ENCODE measurements at regions not wholly inside any gene's neighbourhood (a gene's known extent, or its start where the extent isn't known, plus 50 kb on each side); places are given as distances from the start of the nearest gene placed in this dataset.

GRCh38 chr1:221089803-221090202 is 210.6 kb downstream of the HLX start:
- peak overlapping the region; percentile 16 for H3K4me2 ChIP-seq (ENCODE audit: extremely low read depth, insufficient read depth, low read length)
- no peak for TF ChIP-seq EZH2 (IDR thresholded peaks at IDR 0.05; ENCODE audit: low read length, missing control alignments)
- no peak for TF ChIP-seq CTCF (conservative IDR thresholded peaks at IDR 0.05 in 1 of 2, IDR thresholded peaks at IDR 0.05 in 1 of 2; ENCODE audit: low read depth in 1 of 2, low read length in 2 of 2)
- H3K27ac ChIP-seq (ENCODE audit: insufficient read depth, low read length) = peak overlapping the region; percentile 33
- no peaks in the 10 kb centered on the region for H3K27me3 ChIP-seq (ENCODE audit: control insufficient read depth, insufficient read depth, low read length)
- H3K4me1 ChIP-seq (ENCODE audit: control insufficient read depth, extremely low read depth, insufficient read depth, low read length) = peaks cover 19% of the 10 kb centered on the region
- H3K79me2 ChIP-seq (ENCODE audit: control insufficient read depth, insufficient read depth, low read length) = no peaks in the 10 kb centered on the region
- H3K9ac ChIP-seq (ENCODE audit: insufficient read depth, low read length) = no peak overlapping the region
- no peaks in the 10 kb centered on the region for H3K9me3 ChIP-seq (ENCODE audit: control insufficient read depth, insufficient read depth, low read depth, low read length)
- no peak overlapping the region for H3K4me3 ChIP-seq (replicated peaks in 1 of 4; ENCODE audit: control extremely low read depth in 1 of 4, insufficient read depth in 1 of 4, low read depth in 3 of 4, low read length in 4 of 4)
- DNase-seq (ENCODE audit: low read depth in 2 of 2) = no peak
- H4K20me1 ChIP-seq (ENCODE audit: control insufficient read depth, extremely low read depth, insufficient read depth, low read length) = no peaks in the 10 kb centered on the region
- H2AFZ ChIP-seq (ENCODE audit: low read length) = no peak overlapping the region
- no peaks in the 10 kb centered on the region for H3K36me3 ChIP-seq (ENCODE audit: control insufficient read depth, insufficient read depth, low read length)

GRCh38 chr1:221093903-221094791 is 214.9 kb downstream of the HLX start:
- no peak overlapping the region for H3K4me3 ChIP-seq (replicated peaks in 1 of 4; ENCODE audit: control extremely low read depth in 1 of 4, insufficient read depth in 1 of 4, low read depth in 3 of 4, low read length in 4 of 4)
- no peaks in the 10 kb centered on the region for H3K9me3 ChIP-seq (ENCODE audit: control insufficient read depth, insufficient read depth, low read depth, low read length)
- no peak overlapping the region for H3K27ac ChIP-seq (ENCODE audit: insufficient read depth, low read length)
- H2AFZ ChIP-seq (ENCODE audit: low read length) = peak overlapping the region; percentile 48
- TF ChIP-seq CTCF (conservative IDR thresholded peaks at IDR 0.05 in 1 of 2, IDR thresholded peaks at IDR 0.05 in 1 of 2; ENCODE audit: low read depth in 1 of 2, low read length in 2 of 2) (no peak), EZH2 (IDR thresholded peaks at IDR 0.05; ENCODE audit: low read length, missing control alignments) (no peak)
- H4K20me1 ChIP-seq (ENCODE audit: control insufficient read depth, extremely low read depth, insufficient read depth, low read length) = no peaks in the 10 kb centered on the region
- no peaks in the 10 kb centered on the region for H3K79me2 ChIP-seq (ENCODE audit: control insufficient read depth, insufficient read depth, low read length)
- peaks cover 20% of the 10 kb centered on the region for H3K4me1 ChIP-seq (ENCODE audit: control insufficient read depth, extremely low read depth, insufficient read depth, low read length)
- no peaks in the 10 kb centered on the region for H3K36me3 ChIP-seq (ENCODE audit: control insufficient read depth, insufficient read depth, low read length)
- H3K27me3 ChIP-seq (ENCODE audit: control insufficient read depth, insufficient read depth, low read length) = no peaks in the 10 kb centered on the region
- H3K4me2 ChIP-seq (ENCODE audit: extremely low read depth, insufficient read depth, low read length) = no peak overlapping the region
- no peak overlapping the region for H3K9ac ChIP-seq (ENCODE audit: insufficient read depth, low read length)
- DNase-seq (ENCODE audit: low read depth in 2 of 2) = peak in 1 of 2 donors; percentile 19

- H3K27ac ChIP-seq (ENCODE audit: insufficient read depth, low read length) = peak overlapping the region; percentile 76
Measured at GRCh38 chr1:221097479-221098281, 218.4 kb downstream of the HLX start.

More at GRCh38 chr1:221097479-221098281, 218.4 kb downstream of the HLX start:
- H3K36me3 ChIP-seq (ENCODE audit: control insufficient read depth, insufficient read depth, low read length) = no peaks in the 10 kb centered on the region
- H3K4me3 ChIP-seq (replicated peaks in 1 of 4; ENCODE audit: control extremely low read depth in 1 of 4, insufficient read depth in 1 of 4, low read depth in 3 of 4, low read length in 4 of 4) = no peak overlapping the region
- no peaks in the 10 kb centered on the region for H3K27me3 ChIP-seq (ENCODE audit: control insufficient read depth, insufficient read depth, low read length)
- no peak overlapping the region for H3K4me2 ChIP-seq (ENCODE audit: extremely low read depth, insufficient read depth, low read length)
- no peaks in the 10 kb centered on the region for H3K79me2 ChIP-seq (ENCODE audit: control insufficient read depth, insufficient read depth, low read length)
- H3K9me3 ChIP-seq (ENCODE audit: control insufficient read depth, insufficient read depth, low read depth, low read length) = no peaks in the 10 kb centered on the region
- H3K4me1 ChIP-seq (ENCODE audit: control insufficient read depth, extremely low read depth, insufficient read depth, low read length) = peaks cover 28% of the 10 kb centered on the region
- no peak overlapping the region for H2AFZ ChIP-seq (ENCODE audit: low read length)
- peak; percentile 94 to 97 for DNase-seq (ENCODE audit: low read depth in 2 of 2)
- no peak overlapping the region for H3K9ac ChIP-seq (ENCODE audit: insufficient read depth, low read length)
- TF ChIP-seq CTCF (conservative IDR thresholded peaks at IDR 0.05 in 1 of 2, IDR thresholded peaks at IDR 0.05 in 1 of 2; ENCODE audit: low read depth in 1 of 2, low read length in 2 of 2) (no peak), EZH2 (IDR thresholded peaks at IDR 0.05; ENCODE audit: low read length, missing control alignments) (no peak)
- H4K20me1 ChIP-seq (ENCODE audit: control insufficient read depth, extremely low read depth, insufficient read depth, low read length) = no peaks in the 10 kb centered on the region
